Endometrial microvascular endothelial cells (primary cell): ENCODE measurements at regions not wholly inside any gene's neighbourhood (a gene's known extent, or its start where the extent isn't known, plus 50 kb on each side); places are given as distances from the start of the nearest gene placed in this dataset.
"Not testable (repeated sequence)": the region's sequence is repeated elsewhere in the genome, so short reads cannot be mapped to it uniquely, and the experiment has no call there.

Experiments
- in situ Hi-C: cut with HindIII; loops from 2 replicates; pipeline ENCODE4 v1.10.0; 2017; ENCODE audit warnings: low sequenced_read_pairs, low pct_unique_long_range_greater_than_20kb; ENCODE audit errors: inconsistent ontology term

GRCh38 chr13:71382285-71382684, 484.7 kb downstream of the DACH1 start:
- in situ Hi-C loops = no loop called here

GRCh38 chr13:71380191-71380590, 486.8 kb downstream of the DACH1 start:
- in situ Hi-C loops = no loop called here

- in situ Hi-C loops = no loop called here
Observed at GRCh38 chr13:71378961-71379905, 487.8 kb downstream of the DACH1 start.

- in situ Hi-C loops = no loop called here
Observed at GRCh38 chr13:71374471-71375049, 492.4 kb downstream of the DACH1 start.

GRCh38 chr13:71368336-71368735, 498.7 kb downstream of the DACH1 start:
- in situ Hi-C loops = no loop called here

GRCh38 chr13:71360041-71360440, 507.0 kb downstream of the DACH1 start:
- in situ Hi-C loops = no loop called here

- in situ Hi-C loops = no loop called here
Observed at GRCh38 chr13:71359641-71360040, 507.4 kb downstream of the DACH1 start.

- in situ Hi-C loops = no loop called here
Observed at GRCh38 chr13:71358218-71358617, 508.8 kb downstream of the DACH1 start.

- in situ Hi-C loops = no loop called here
Observed at GRCh38 chr13:71355010-71355409, 512.0 kb downstream of the DACH1 start.

GRCh38 chr13:71350886-71351285, 516.1 kb downstream of the DACH1 start:
- in situ Hi-C loops = no loop called here

- in situ Hi-C loops = not testable (repeated sequence)
Observed at GRCh38 chr13:71345856-71346255, 521.1 kb downstream of the DACH1 start.

- in situ Hi-C loops = no loop called here
Observed at GRCh38 chr13:71339736-71340135, 527.3 kb downstream of the DACH1 start.

- in situ Hi-C loops = no loop called here
Observed at GRCh38 chr13:71339005-71339404, 528.0 kb downstream of the DACH1 start.

- in situ Hi-C loops = no loop called here
Observed at GRCh38 chr13:71338070-71338469, 528.9 kb downstream of the DACH1 start.

GRCh38 chr13:71327266-71327665, 539.7 kb downstream of the DACH1 start:
- in situ Hi-C loops = no loop called here

- in situ Hi-C loops = no loop called here
Observed at GRCh38 chr13:71325556-71325955, 541.4 kb downstream of the DACH1 start.

- in situ Hi-C loops = no loop called here
Observed at GRCh38 chr13:71323266-71323665, 543.7 kb downstream of the DACH1 start.

- in situ Hi-C loops = no loop called here
Observed at GRCh38 chr13:71320452-71320851, 546.6 kb downstream of the DACH1 start.

- in situ Hi-C loops = no loop called here
Observed at GRCh38 chr13:71316792-71317363, 550.1 kb downstream of the DACH1 start.

- in situ Hi-C loops = no loop called here
Observed at GRCh38 chr13:71312923-71313322, 554.1 kb downstream of the DACH1 start.
